Hematopoietic multipotent progenitor cell treated with erythropoietin and hydrocortisone succinate and interleukin-3 and kit ligand, for 6 days (in vitro differentiated cells): ENCODE measurements at regions not wholly inside any gene's neighbourhood (a gene's known extent, or its start where the extent isn't known, plus 50 kb on each side); places are given as distances from the start of the nearest gene placed in this dataset.

Experiments used
- DNase-seq: peaks from one replicate; pipeline ENCODE4 v3.0.0-alpha.2; 2015

DNA sequence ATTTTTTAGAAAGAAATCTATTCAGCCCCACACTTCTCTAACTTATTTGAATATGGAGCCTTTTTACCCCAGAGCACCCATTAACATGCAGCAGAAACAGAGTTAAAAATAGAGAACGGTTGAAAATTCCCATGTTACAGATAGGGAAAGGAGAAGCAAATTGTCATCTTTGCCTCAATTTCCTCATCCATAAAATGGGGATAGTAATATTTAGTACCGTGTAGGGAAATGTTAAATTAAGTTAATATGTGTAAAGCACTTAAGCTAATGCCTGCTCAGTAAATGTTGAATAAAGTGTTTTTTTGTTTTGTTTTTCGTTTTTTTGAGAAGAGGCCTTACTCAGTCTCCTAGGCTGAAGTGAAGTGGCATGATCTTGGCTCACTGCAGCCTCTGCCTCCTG, 50.3 kb downstream of the NAV1 start:
- no peak for DNase-seq

DNA sequence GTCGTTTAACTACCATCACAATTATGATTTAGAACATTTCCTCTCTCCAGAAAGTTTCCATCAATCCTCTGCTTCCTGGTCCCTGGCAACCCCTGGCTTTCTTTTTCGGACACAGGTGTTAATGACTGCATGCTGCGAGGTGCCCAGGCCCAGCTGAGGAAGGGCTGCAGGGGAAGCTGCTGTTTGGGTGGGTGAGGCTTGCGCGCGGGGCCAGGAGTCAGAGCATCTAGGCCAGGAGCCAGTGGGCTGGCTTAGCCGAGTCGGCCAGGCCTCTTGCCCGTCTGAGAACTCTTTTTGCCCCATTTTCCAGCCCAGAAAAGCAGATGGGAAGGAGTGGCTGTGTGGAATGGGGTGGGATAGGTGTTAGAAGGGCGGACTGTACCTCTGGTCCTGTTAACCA, 51.5 kb downstream of the NAV1 start:
- no peak for DNase-seq

DNA sequence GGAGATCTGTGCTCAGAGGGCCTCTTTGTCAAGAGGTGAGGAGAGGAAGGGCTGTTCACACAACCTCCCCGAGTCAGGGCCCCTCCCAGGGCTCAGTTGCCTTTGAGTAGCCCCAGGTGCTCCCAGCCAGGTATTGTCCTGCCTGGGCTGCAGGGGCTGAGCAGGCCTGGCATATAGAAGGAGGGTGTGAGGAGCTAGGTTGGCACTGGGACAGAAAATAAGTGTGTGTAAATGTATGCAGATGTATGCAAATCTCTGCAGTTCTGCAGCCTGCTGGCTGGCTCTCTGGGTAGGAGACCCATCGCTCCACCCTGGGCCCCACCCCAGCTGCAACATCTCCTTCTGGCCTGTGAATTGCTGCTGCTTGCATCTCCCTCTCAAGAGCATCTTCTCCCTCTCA, 52.4 kb downstream of the NAV1 start:
- DNase-seq: no peak

DNA sequence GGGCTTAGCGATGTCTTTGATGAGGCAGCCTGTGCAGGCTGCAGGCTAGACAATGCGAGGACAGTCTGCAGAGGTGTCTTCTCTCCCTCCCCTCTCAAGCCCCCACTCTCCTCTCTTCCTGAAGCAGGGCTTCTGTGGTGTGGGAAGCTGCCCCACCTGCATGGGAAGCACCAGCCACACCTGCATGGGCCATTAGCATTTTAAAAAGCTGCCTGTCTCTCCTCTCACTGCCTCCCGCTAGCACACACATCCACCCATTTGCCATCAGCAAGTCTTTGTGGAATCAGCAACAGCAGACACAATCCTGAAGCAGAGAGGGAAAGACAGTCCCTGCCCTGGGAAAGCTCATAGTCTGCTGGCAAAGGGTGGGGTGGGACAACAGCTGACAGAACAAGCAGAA, 53.1 kb downstream of the NAV1 start:
- DNase-seq: no peak

DNA sequence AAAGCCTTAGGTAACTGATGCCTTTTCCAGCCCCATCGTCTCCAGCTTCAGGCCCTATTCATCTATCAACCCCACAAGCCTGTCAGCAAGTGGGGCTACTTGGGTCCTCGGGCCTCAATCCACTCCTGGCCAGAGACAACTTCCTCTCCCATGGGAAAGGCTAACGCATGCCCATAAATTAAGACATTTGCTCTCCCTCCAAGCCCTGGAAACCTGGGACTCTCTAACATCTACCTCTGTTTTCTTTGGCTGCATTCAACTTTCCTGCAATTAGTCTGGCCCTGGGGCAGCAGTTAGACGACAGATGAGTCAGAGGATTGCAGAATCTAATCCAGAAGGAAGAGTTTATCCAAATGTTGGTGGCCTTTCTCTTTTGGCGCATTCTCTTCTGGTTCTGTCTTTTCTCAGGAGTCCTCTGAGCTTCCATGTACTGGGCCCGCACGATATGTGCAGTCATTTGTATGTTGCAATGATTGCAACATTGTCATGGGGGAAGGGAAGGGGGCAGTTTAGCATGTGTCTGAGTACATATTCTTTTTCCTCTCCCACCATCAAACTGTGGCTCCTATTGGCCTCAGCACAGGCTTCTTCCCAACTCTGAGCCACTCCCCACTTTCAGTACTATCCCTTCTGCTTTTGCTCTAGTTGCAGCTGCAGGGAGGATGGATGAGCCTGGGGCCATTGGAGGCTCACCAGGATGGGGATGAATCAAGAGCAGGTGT, 54.4 kb downstream of the NAV1 start:
- DNase-seq: peak; percentile 53

DNA sequence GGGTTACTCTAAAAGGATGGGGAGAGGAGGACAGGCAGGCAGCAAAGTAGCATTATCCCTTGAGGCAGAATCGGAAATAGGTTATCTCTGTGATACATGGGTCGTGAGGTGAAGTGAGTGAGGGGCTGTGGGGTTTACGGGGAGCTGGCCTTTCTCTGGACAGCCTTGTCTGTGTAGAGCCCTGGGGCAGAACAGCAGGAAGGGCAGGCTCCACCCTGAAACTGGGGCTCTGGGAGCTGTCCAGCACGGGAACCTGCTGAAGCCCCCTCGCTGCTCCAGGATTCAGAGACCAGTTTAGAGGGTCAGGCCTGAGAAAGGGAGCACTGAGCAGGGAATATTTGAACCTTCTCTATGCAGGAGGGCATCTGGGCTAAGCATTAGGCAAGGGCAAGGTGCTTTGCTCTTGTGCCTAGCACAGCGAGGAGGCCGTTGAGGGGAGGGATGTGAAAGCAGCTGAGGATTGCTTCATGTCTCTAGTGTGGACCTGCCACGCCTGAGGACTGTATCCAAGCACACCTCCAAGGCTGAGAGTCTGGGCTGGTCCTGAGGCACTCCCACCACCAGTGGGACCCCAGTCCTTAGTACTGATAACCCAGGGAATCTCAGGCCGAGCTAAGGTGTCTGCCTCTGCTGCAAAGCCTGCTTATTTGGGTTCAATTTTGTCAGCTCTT, 55.8 kb downstream of the NAV1 start:
- peak; percentile 52 for DNase-seq

DNA sequence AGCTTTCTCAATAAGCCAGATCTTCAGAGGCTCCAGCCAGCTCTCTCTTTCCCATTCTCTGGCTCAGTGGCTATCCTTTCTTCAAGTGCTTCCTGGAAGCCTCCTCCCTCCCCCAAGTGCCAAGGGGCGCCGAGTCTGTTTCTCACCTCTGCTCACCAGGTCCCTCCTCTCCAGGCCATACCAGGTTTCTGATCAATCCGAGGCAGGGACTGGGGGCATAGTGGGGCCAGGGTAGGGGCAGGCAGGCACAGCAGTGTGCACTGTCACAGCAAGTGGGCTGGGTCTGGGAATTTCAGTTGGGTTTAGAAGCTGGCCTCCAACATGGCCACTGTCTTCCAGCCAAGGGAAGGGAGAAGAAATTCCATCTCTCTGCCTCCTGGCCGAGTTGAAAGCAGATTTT, 56.5 kb downstream of the NAV1 start:
- no peak for DNase-seq

DNA sequence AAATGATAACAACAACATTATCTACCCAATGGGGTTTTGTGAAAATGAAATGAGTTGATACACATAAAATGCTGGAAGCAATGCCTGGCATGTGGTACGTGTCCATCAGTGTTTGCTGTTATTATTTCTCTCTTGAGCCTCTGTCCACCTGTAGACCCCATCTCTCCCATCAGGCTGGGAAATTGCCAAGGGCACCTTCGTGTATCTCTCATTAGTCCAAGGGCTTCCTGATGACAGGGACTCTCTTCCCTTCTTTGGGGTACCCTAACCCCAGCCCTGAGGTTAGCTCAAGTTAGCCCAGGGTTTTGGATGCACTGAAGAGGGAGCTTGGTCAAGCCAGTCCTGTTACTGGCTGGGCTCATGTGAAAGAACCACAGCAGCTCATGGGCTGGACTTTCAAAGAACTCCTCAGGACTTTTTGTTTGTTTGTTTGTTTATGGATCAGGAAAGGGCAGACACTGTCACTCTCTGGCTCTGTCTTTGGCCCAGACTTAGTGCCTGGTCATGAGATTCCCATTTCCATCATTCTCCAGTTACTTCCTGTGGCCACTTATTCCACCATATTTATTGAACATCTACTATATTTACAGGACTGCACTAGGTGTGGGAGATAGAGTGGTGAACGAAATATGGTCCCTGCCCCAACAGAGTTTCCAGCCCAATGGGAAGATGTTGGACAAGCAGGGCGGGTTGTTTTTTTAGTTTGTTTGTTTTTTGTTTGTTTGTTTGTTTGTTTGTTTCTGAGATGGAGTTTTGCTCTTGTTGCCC, 57.4 kb downstream of the NAV1 start:
- no peak for DNase-seq

DNA sequence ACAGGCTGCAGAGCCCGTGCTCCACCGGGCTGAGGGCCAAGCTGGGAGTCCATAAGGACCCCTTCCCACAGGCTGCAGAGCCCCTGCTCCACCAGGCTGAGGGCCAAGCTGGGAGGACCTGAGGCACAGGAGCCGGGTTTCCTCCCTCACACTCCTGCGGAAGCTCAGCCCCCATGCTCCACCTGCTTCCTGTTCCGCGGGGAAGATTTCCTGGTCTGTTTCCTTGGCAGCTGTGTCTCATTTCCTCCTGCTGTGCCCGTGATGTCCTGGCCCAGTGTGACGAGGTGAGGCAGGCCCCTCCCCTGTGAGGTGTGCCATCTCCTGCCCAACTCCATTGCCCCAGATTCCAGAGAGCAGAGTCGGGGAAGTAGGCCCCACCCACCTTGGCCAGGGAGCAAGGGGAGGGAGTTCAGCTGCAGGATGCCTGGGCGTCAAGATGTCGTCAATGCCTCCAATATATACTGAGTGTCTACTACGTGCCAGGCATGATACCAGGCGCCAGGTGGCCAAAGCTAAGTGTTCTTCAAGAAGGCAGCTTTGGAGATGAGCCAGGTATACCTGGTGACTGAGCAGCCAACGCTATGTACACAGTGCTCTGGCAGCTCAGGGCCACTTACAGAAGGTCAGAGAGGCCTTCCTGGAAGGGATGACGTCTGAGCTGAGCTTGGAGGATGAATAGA, 58.8 kb downstream of the NAV1 start:
- no peak for DNase-seq

DNA sequence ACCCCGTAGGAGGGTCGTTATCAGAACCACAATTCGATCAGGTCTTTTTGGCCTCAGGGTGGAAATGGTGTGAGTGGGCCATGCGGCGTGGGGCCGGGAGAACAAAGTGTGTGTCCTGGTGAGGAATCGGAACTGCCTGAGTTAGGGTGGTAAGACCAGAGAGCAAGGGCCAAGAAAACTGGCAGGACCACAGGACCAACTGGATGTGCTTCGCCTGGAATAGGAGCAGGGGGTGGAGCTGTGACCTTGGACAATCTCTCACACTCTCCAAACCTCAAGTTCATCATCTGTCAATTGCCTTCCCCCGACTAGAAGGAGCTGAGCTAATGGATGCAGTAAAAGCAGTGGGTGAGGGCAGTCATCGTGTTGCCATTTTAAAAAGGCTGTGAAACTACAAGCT, 59.5 kb downstream of the NAV1 start:
- no peak for DNase-seq

DNA sequence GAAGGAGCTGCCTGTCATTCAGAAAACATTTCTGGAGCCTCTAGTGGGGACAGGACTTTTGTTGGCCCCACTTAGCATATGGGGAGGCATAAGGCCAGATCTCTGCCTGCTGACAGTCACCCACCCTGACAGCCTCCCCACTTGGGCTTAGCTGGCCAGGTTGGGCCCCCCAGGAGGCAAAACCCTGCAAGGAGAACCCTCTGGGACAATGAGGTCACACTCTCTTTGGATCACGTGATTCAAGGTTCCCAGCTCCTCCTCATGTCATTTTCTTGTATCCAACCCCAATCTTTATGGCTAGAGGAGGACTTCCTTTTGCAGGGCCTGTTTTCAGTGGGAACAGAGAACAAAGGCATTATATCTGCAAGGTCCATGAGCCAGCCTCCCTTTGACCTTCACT, 60.0 kb downstream of the NAV1 start:
- no peak for DNase-seq

DNA sequence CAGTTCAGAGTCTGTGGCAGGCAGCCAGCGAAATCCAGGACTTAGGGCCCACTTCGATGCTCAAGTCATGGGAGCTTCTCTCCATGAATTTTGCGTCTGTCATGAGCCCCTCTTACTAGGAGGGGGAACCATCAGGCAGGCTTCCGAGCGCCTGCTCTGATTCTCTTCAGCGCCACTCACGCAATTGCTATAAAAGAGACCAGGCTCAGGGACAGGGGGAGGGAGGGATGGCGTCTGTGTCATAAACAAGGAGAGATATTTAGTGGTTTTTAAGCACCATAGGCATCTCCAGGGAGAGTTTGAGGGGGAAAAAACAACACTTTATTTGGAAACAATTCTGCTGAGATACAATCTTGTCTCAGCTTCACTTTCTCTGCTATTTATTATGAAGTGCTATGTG, 60.6 kb downstream of the NAV1 start:
- no peak for DNase-seq

DNA sequence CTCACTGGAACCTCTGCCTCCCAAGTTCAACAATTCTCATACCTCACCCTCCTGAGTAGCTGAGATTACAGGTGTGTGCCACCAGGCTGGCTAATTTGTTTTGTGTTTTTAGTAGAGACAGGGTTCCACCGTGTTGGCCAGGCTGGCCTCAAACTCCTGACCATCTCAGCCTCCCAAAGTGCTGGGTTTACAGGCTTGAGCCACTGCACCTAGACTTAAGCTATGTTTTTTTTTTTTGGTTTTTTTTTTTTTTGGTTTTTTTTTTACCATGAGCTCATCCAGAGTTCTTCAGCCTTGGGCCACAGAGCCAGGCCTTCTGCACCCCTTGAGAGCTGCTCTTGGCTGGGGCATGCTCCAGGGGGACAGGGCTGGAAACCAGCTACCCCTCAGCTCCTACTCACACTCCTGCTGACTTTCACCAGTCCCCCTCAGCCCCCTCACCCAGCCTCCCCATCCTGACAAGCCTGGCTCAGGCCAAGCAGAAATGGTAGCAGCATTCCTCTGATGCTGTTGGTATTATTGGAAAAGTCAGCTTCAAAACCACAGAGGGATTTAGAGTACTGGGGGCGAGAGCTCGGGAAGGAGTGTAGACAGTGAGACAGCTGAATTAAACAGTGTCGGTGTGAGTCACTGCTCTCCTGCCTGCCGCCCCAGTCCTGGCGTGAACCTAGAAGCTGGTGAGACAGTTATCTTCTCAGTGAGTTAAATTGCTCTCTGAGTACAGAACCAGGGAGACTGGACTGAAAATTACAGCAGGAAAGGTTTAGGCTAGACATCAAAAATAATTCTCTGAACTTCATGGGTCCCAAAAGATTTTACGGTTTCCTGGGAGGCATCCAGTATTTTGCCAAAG, 63.7 kb downstream of the NAV1 start:
- DNase-seq: no peak

DNA sequence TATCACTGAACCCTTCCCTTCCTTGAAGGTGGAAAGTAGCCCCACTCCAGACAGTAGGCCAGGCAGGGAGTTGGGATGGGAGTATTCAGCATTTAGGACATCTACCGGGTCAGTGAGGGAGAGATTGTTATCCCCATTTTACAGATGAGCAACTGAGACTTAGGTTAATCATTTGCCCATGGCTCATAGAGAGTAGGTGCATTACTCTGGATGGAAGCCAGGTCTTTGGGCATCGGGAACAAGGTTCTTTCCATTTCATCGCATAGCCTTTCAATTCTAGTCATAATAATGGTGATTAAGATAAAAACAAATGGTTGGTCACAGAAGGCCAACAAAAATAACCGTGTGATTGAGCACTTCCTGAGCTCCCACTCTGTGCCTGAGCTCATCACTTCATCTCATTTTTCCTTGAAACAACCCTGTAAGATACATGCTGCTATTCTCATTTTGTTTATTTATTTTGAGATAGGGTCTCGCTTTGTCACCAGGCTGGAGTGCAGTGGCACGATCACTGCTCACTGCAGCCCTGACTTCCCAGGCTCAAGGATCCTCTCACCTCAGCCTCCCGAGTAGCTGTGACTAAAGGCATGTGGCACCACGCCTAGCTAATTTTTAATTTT, 64.8 kb downstream of the NAV1 start:
- DNase-seq: no peak

DNA sequence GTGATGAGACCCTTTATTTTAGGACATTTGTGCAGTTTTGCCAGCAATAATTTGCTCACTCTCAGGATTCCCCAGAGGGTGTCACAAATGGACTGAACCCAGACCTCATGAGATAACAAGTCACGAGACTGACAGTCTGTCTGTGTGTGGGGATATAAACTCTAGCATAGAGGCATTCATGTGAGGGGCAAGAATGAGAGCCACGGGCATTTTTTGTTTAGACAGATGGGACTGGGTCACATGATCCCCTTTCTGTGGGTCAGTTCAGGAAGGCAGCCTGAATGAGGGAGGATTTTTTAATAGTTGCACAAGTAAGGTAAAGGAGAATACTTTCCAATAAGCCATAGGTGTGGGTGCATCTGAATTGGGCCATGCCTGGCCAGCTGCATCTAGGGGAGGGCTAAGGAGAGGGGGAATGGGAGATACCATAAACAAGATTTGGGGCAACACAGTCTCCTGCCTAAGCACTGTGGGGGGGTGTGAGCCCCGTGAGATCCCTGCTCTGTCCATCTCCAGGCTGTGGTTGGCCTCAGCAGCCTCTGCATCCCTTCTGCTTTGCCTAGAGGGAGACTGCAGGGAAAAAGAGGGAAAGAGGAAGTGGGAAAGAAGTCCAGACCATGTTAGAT, 66.6 kb downstream of the NAV1 start:
- no peak for DNase-seq

DNA sequence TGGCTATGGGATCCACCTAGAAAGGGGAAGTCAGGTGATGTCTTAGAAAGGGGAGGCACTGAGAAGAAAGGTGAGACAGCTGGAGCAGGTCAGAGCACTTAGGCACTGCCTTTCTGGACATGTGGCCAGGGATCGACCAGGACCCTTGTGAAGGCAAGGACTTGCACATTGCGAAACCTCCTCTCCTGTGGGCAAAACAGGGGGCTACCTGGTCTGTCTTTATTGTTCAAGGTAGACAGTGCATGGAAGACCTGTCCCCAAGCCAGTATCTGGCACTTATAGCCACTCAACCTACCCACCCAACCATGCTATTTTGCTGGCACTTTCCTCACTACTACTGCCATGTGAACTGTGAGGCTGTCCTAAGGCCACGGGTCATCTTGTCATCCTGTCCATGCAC, 67.2 kb downstream of the NAV1 start:
- no peak for DNase-seq

DNA sequence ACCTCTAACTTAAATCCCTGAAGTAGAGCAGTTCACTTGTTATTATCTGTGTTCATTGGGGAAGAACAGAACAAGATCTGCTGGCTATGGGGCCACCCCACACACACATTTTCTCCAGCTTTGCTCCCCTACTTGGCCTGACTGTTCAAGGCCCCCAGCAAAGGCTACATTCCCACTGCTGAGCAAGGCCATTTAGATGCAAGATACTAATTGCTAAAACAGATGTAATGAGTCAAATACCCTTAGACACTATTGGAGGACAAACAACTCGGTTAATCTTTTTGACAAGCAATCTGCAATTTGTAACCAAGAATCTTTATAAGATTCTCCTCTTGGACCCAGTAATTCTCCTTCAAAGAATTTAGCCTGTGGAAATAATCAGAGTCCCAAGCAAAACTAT, 67.7 kb downstream of the NAV1 start:
- DNase-seq: no peak

DNA sequence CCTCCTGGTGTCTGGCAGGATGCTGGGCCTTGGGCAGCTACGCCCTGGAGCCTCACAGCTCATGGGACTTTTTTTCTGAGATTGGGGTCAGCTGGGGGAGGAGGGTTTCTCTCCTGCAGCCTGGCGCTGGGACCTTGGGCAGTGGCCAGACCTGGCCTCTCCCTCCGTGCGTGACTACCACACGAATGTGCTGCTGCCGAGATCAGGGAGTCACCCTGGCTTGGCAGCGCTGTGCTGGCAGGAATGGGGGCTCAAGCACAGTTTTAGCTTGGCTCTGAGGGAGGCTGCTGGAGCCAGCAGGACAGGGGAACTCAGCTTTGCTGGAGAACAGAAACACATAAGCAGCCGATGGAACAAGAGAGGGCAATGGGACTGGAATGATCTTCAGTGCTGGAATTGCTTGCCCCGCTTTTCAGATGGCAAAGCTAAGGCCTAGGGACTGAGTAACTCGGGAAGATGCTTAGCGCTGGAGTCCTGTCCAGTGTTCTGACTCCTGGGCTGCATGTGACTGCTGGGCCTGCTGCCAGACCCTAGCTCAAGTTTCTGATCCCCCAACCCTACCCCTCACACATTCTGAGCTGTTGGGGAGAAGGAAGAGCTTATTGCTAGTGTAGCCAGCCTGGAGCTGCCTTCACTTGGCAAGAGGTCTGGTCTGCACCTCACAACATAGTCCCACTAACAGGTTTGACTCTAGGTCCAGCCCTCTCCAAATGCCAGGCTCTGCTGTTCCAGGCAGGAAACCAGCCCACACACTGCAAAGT, 69.9 kb downstream of the NAV1 start:
- no peak for DNase-seq

DNA sequence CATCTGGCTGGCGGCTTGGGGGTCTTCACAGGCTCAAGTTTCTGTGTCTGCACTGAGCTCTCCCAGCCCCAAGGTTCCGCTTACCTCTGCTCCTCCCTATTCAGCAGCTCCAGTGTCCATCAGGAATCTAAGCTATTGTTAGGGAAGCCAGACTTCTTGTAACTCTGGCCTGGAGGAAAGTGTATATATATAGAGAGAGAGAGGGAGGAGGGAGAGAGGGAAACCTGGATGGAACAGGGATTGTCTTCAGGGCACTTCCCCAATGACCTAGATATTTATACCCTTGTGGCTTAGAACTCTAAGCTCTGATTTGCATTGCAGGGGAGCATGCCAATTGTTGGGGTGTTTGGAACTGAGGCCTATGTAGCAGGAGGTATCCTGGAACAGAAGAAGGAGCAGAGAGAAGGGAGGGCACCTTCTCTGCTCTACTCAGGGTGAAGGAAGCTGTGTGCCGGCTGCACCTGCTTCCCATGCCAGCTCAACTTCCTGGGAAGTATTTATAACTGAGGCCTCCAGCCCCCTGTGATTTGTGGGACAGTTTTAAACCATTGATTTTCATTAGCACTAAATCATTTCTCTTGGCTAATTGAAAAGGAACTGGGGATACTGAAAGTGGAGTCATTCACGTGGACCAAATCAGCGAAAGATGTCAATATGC, 70.9 kb downstream of the NAV1 start:
- DNase-seq: no peak

DNA sequence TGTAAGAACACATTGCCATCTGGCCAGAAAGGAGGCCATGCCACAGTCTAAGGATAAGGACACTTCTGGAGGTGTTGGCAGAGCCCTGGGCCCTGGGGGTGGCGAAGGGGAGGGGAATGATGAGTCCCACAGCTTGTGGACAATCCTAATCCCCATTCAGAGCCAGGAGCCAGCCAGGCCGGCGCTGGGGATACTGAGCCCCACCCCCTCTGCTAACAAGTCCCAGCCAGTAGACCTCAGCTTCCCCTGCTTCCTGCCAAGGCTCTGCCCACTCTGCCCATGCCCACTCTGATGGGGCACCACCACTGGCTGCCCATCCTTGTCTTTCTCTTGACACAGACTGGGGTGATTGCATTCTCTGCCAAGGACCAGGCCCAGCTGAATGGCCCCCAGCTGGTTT, 71.9 kb downstream of the NAV1 start:
- no peak for DNase-seq
